Transverse colon (tissue), 4 donors: ENCODE measurements at regions not wholly inside any gene's neighbourhood (a gene's known extent, or its start where the extent isn't known, plus 50 kb on each side); places are given as distances from the start of the nearest gene placed in this dataset.

Source experiments
- CTCF ChIP-seq, 5 experiments: fragments of 200-600 bp in 3 of 5; fragments of 450-650 bp in 2 of 5; sonication (generic) in 3 of 5; IDR thresholded peaks; 1 replicate in 2 of 5; 2 replicates in 3 of 5; pipeline ENCODE4 v1.5.1; 2016 to 2017; ENCODE audit warnings: antibody characterized with exemption in 5 of 5, inconsistent platforms in 3 of 5, mild to moderate bottlenecking in 2 of 5, moderate library complexity in 1 of 5
- EP300 ChIP-seq: sonication (generic); formaldehyde crosslinking; IDR thresholded peaks from one replicate; pipeline ENCODE4 v1.6.1; 2017; ENCODE audit warnings: antibody characterized with exemption, low read depth
- POLR2A ChIP-seq: fragments of 450-650 bp; IDR thresholded peaks from one replicate; pipeline ENCODE4 v1.6.1; 2016; ENCODE audit warnings: antibody characterized with exemption, mild to moderate bottlenecking, moderate library complexity
- POLR2AphosphoS5 ChIP-seq, 3 donors: sonication (generic); formaldehyde crosslinking; IDR thresholded peaks; one replicate each; pipeline ENCODE4 v1.6.1; 2016; ENCODE audit warnings: antibody characterized with exemption in 3 of 3

- TF ChIP-seq POLR2AphosphoS5 (IDR thresholded peaks at IDR 0.05) (no peak), CTCF (IDR thresholded peaks at IDR 0.05) (peak in 1 of 5 experiments; percentile 10), EP300 (no peak), POLR2A (no peak)
These were observed 408.6 kb downstream of the SOX9 start for GRCh38 chr17:72529386-72529785.
